COLO668 (cell line): ENCODE measurements at regions not wholly inside any gene's neighbourhood (a gene's known extent, or its start where the extent isn't known, plus 50 kb on each side); places are given as distances from the start of the nearest gene placed in this dataset.

Experiments used
- DNase-seq: peaks from one replicate; lab custom pipeline; 2025; ENCODE audit not compliant: unreplicated experiment; lab: John Stamatoyannopoulos, UW

GRCh38 chr15:46682969-46683791 lies 1034.1 kb upstream of the SEMA6D start:
- DNase-seq = no peak

GRCh38 chr15:46685096-46685495 lies 1032.2 kb upstream of the SEMA6D start:
- no peak for DNase-seq

- DNase-seq = no peak
These were observed 1031.6 kb upstream of the SEMA6D start for GRCh38 chr15:46685681-46686080.

- no peak for DNase-seq
These were observed 1021.0 kb upstream of the SEMA6D start for GRCh38 chr15:46696281-46696680.

- no peak for DNase-seq
These were observed 1016.0 kb upstream of the SEMA6D start for GRCh38 chr15:46701346-46701745.

GRCh38 chr15:46701896-46702295 lies 1015.4 kb upstream of the SEMA6D start:
- DNase-seq = no peak

- DNase-seq = no peak
These were observed 1014.1 kb upstream of the SEMA6D start for GRCh38 chr15:46703020-46703861.

- DNase-seq = no peak
These were observed 1013.3 kb upstream of the SEMA6D start for GRCh38 chr15:46703871-46704637.

- DNase-seq = no peak
These were observed 1009.9 kb upstream of the SEMA6D start for GRCh38 chr15:46707452-46707851.

GRCh38 chr15:46708226-46708625 lies 1009.1 kb upstream of the SEMA6D start:
- DNase-seq = no peak

GRCh38 chr15:46709460-46710083 lies 1007.7 kb upstream of the SEMA6D start:
- no peak for DNase-seq

- no peak for DNase-seq
These were observed 1006.8 kb upstream of the SEMA6D start for GRCh38 chr15:46710401-46710960.

GRCh38 chr15:46713045-46713444 lies 1004.3 kb upstream of the SEMA6D start:
- DNase-seq = no peak

- no peak for DNase-seq
These were observed 1002.4 kb upstream of the SEMA6D start for GRCh38 chr15:46714950-46715349.

- no peak for DNase-seq
These were observed 994.0 kb upstream of the SEMA6D start for GRCh38 chr15:46723308-46723707.

- no peak for DNase-seq
These were observed 985.2 kb upstream of the SEMA6D start for GRCh38 chr15:46732060-46732459.

GRCh38 chr15:46735115-46735514 lies 982.2 kb upstream of the SEMA6D start:
- no peak for DNase-seq

- DNase-seq = no peak
These were observed 966.0 kb upstream of the SEMA6D start for GRCh38 chr15:46751303-46751702.

GRCh38 chr15:46753946-46754345 lies 963.4 kb upstream of the SEMA6D start:
- no peak for DNase-seq

GRCh38 chr15:46763091-46763490 lies 954.2 kb upstream of the SEMA6D start:
- no peak for DNase-seq

GRCh38 chr15:46764851-46765250 lies 952.5 kb upstream of the SEMA6D start:
- no peak for DNase-seq
